ENCODE measurements at regions not wholly inside any gene's neighbourhood (a gene's known extent, or its start where the extent isn't known, plus 50 kb on each side); places are given as distances from the start of the nearest gene placed in this dataset.
"Not testable (repeated sequence)": the region's sequence is repeated elsewhere in the genome, so short reads cannot be mapped to it uniquely, and the experiment has no call there.

DNA sequence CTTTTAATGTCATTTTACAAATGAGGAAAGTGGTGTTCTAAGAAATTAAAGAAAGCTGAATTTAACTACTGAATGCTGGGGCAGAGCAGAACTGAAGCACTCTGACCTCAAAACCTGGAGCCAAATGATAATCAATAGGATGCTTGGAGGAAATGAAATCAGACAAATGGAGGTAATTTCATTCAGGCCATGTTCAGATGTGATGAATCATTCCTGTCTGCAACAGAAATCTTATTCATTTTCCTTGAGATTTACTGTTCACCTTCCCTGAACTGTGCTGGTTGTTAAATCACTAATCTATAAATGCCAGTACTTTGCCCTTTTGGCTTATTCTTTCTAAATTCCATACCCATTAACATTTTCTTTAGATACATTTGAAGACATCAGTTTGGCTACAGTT, 85.6 kb upstream of the SNX7 start:
- no peak for FAIRE-seq
- DNase-seq (ENCODE audit: low spot score): no peak

DNA sequence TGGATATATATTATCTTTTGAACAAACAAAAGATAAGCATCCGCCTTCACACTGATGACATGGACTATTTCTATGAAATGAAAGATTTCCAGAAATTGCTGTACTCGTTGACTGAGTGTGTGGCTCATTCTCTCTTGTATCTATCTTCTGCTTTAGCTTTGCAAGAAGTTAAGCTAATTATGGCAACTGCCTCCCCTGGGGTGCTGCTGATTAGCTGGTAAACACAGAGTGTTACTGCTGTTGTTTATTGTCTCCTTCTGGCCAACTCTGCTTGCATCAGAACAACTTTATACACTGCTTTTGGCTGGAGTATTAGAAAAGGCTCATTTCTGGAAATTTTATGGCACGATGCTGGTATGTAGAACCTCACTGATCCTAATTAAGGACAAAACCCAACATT, 95.6 kb upstream of the SNX7 start:
- no peak for DNase-seq (ENCODE audit: low spot score)
- no peak for FAIRE-seq

DNA sequence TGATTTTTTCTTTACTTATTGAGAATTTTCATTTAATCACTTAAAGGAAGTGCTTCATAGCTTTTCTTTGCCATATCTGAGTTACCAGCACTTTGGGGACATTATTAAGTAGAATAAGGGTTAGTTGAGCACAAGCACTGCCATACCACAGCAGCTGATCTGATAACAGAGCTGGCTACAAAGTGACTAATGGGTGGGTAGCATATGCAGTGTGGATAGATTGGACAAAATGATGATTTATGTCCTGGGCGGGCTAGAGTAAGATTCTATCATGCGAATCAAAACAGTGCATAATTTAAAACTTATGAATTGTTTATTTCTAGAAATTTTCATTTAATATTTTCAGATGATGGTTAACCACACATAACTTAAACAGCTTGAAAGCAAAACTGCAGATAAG, 102.2 kb upstream of the SNX7 start:
- DNase-seq (ENCODE audit: low spot score): no peak
- FAIRE-seq: no peak

DNA sequence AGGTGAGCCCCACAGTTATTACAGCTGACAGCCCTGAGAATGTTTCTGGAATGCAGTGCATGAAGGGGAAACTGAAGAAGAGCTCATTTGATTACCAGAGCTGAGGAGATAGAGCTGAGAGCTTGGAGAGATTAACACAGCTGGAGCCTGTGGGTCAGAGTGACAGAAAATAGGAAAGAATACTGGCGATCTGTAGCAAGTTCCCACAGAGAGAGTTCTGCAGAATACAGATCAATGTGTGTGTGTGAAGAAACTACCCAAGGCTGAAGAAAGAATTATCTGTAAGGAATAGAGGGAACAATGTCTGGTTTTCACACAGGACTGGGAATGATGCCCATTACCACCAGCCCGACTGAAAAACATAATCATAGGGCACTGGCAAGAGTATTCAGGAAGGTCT, 103.6 kb upstream of the SNX7 start:
- DNase-seq (ENCODE audit: low spot score) (no peak), FAIRE-seq (no peak)

DNA sequence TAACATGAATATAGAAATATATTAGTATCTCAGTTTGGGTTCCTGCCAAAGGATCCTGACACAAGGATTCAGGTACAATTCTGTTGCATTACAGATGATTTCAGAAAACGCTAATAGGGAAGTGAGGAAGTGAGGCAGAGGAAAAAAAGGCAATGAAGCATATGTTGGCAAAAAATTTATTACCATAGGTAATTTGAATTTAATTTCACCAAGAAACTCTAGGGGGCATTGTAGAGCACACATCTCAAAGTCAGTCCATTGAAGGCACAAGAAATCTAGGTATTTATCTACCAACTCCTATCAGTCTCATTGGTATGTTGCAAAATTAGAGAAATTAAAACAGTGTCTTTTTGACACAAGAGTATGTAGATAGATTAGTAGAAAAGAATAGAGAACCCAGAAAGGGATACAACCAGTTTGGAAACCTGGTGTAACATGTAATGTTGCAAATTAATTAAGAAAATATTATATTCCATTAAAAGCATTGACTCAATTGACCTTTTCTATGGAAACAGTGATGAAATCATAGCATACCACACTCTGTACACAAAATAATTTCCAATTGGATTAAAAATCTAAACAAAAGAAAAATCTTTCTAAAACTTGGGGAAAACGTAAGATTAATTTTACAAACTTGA, 104.9 kb upstream of the SNX7 start:
- peak; percentile 65 for FAIRE-seq
- DNase-seq (ENCODE audit: low spot score): peak; percentile 46

DNA sequence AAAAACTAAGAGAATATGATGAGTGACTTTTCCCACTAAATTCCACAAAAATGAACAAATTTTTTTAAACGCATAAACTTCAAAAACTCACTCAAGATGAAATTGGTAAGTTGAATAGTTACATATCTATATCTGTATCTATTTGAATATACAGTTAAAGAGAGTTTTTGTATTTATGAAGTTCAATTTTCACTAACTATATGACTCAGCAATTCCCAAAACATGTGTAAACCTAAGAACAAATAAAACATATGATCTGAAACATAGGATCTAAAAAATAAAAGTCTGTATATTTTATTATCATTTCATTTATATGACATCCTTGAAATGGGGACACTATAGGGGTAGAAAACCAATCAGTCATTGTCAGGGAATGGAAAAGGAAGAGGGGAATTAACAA, 105.7 kb upstream of the SNX7 start:
- peak; percentile 4 for FAIRE-seq
- DNase-seq (ENCODE audit: low spot score): no peak

DNA sequence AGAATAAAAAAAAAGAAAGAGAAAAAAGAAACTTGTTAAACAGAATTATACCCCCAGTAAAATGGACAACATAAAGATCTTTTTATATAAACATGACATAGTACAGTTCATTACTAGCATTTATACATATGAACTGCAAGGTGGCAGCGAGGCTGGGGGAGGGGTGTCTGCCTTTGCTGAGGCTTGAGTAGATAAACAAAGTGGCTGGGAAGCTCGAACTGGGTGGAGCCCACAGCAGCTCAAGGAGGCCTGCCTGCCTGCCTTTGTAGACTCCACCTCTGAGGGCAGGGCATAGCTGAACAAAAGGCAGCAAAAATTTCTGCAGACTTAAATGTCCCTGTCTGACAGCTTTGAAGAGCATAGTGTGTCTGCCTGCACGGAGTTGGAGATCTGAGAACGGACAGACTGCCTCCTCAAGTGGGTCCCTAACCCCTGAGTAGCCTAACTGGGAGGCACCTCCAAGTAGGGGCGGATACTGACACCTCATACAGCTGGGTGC, 108.9 kb upstream of the SNX7 start:
- not testable (repeated sequence) for DNase-seq (ENCODE audit: low spot score); FAIRE-seq

DNA sequence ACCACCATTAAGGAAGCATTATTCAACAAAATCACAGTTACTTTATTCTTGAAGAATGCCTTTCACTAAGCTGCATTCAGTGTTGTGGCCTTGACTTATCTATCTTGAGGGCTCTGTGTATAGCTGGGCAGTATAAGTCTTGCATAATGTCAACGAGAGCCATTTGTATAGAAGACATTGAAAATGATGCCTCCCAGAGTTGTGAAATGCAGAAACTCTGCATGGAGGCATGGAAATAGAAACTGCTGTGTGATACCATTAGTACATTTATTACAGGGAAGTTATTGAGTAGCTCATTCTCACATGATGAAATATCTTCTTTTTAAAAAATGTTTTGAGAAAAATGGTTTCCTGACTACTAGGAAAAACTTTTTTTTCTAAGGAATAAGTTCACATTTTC, 111.4 kb upstream of the SNX7 start:
- no peak for DNase-seq (ENCODE audit: low spot score)
- no peak for FAIRE-seq

DNA sequence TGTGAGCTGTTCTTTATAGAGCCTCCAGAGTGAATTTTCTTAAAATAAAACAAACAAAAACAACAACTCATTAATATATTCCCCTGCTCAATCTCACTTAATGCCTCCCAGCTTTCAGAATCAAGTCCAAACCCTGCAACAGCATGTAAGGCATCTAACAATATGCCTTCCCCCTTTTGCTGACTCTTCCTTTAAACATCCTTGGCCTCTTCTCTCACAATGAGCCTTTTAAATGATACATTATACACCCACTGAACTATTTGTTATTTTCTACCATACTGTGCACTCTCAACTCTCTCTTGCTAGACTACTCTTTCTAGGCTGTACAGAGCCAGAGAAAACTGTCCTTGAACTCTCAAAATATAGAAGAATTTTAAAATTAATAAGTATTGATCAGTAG, 115.2 kb upstream of the SNX7 start:
- DNase-seq (ENCODE audit: low spot score) (no peak), FAIRE-seq (no peak)

DNA sequence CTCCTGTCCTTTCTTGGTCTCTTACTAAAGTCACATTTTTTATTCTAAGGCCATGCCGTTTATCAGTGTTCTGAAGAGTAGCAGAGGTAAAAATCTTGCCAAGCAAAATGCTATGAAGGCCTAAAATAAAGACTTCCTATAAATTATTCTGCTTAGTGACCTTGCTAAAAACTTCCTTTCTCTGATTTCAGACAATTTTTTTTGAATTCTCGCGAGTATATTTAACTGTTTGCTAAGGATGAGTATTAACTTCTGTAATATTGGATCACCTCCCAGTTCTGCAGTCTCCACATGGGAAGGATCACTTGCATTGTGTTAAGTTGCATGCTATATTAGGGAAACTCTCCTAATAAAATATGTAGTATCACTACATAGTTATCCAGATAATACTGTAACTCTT, 123.4 kb upstream of the SNX7 start:
- DNase-seq (ENCODE audit: low spot score): no peak
- no peak for FAIRE-seq

DNA sequence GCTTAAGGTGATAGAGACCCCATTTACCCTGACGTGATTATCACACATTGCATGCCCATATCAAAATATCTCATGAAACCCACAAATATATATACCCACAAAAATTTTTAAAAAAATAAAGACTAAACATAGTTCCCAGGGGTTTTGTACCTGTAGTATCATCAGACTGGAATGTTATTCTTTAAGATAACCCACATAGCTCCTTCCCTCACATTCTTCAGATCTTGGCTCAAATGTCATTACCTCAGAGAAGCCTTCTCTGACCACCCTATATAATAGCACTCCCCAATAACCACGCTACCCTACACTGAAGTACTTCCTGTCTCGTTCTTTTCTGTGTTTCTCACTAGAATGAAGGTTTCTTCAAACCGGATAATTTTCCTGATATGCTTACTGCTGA, 138.3 kb upstream of the SNX7 start:
- DNase-seq (ENCODE audit: low spot score) (peak; percentile 34), FAIRE-seq (no peak)

DNA sequence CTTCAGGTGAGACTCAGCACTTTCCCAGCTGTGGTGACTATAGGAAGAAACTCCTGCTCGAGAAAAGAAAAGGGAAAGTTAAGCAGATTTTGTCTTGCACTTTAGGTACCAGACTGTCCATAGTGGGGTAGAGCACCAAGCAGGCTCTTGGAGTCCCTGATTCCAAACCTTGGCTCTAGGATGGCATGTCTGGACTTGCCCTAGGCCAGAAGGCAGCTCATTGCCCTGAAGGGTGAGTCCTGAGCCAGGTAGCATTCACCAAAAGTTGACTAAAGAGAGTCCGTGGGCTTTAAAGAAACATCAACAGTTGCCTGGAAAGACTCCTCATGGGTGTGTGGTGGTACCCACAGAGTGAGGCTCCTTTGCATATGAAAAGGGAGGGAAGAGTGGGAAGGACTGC, 145.2 kb upstream of the SNX7 start:
- FAIRE-seq: no peak
- no peak for DNase-seq (ENCODE audit: low spot score)

DNA sequence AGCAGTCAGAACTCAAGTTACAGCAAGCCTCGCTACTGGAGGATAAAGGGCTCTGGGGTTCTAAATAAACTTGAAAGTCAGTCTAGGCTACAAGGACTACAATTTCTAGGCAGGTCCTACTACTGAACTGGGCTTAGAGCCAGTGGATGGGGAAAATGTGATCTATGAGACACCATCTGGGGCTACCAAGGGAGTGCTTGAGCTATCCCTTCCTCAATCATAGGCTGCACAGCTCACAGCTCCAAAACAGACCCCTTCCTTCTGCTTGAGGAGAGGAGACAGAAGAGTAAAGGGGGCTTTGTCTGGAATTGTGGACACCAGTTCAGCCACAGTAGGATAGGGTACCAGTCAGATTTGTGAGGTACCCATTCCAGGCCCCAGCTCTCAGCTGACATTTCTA, 145.8 kb upstream of the SNX7 start:
- no peak for FAIRE-seq

DNA sequence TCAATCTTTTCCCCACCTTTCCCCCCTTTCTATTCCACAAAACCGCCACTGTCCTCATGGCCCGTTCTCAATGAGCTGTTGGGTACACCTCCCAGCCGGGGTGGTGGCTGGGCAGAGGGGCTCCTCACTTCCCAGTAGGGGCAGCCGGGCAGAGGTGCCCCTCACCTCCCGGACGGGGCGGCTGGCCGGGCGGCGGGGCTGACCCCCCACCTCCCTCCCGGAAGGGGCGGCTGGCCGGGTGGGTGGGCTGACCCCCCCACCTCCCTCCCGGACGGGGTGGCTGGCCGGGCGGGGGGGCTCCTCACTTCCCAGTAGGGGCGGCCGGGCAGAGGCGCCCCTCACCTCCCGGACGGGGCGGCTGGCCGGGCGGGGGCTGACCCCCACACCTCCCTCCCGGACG, 149.3 kb upstream of the SNX7 start:
- FAIRE-seq; DNase-seq (ENCODE audit: low spot score): not testable (repeated sequence)

More for the DNA sequence above, 145.8 kb upstream of the SNX7 start:
- no peak for DNase-seq (ENCODE audit: low spot score)

DNA sequence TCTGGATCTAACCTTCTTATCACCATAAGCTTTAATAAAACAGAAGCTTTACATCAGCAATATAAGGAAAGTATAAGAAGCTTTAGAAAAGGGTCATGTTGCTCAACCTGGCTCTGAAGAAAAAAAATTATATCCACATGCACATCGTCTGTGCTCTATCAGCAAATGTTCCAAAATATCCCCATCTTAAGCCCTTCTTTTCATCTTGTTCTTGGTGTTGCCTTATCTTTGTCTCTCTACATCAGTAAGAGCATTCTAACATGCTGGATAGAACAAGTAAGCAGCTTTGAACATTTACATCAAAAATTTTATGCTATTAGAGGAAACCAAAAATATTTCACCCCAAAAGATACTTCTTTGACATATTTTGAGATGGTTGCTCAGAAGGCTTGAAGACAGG, 157.8 kb upstream of the SNX7 start:
- DNase-seq (ENCODE audit: low spot score) (no peak), FAIRE-seq (no peak)

DNA sequence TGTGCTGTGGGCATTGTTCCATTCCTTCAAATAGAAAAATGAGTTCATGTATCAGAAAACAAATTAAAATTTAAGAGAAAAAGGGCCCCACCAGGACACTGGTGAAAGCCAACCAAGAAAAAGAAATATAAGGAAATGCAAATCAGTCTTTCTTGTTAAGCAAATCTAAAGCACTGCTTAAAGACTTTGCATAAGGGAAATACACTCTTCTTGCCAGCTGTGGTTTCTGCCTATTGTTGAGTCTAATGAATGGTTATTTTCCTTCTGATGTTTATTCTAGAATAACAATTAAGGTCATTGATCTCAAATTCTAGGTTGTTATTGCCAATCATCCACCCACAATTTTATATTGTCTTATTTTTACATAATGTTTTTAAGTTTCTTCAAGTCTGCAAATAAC, 158.6 kb upstream of the SNX7 start:
- FAIRE-seq (no peak), DNase-seq (ENCODE audit: low spot score) (no peak)

DNA sequence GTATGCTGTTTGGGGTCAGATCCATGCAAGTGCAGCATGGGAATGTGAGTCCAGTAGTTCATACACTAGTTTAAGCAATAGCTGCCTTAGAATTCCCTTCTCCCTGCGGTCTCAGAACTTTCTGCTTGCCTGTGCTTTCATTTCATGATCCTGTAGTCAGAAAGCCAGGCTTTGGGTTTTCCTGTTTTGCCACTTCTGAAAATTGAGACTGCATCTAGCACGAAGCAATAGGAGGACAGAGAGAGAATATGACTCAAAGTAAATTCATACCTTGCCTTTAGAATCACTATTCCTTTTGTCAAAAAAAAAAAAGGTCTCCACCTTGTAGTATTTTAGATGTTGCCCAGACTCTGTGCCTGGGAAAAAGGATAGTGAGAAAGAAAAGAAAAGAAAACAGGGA, 161.2 kb upstream of the SNX7 start:
- FAIRE-seq (no peak), DNase-seq (ENCODE audit: low spot score) (no peak)

DNA sequence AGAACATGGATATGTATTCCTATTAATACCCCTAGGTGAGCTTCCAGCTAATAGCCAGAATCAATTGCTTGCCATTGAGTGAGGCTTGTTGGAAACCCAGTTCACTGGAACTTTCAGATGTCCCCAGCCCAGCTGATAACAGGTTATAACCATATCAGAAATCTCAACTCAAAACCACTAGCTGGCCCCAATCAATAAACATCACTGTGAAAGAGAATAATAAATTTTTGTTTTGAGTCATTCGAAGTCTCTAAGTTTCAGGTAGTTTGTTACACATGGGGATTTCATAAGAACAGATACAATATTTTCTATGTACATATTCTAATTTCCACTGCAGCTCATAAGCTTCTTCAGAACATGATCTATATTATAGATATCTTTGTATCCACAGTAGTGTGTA, 162.9 kb upstream of the SNX7 start:
- DNase-seq (ENCODE audit: low spot score) (no peak), FAIRE-seq (no peak)

DNA sequence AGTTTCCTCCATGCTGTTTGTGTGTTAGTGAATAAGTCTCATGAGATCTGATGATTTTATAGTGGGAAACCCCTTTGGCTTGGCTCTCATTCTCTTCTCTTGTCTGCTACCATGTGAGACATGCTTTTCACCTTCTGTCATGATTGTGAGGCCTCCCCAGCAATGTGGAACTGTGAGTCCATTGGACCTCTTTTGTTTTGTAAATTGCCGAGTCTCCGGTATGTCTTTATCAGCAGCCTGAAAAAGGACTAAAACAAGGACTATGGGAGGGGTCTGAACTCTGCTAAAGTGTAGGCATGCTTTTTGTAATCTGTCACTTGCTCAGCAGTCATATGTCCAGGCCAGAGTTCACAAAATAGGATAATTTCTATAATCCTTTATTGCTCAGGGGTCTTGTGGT, 164.0 kb upstream of the SNX7 start:
- no peak for DNase-seq (ENCODE audit: low spot score)
- FAIRE-seq: no peak

DNA sequence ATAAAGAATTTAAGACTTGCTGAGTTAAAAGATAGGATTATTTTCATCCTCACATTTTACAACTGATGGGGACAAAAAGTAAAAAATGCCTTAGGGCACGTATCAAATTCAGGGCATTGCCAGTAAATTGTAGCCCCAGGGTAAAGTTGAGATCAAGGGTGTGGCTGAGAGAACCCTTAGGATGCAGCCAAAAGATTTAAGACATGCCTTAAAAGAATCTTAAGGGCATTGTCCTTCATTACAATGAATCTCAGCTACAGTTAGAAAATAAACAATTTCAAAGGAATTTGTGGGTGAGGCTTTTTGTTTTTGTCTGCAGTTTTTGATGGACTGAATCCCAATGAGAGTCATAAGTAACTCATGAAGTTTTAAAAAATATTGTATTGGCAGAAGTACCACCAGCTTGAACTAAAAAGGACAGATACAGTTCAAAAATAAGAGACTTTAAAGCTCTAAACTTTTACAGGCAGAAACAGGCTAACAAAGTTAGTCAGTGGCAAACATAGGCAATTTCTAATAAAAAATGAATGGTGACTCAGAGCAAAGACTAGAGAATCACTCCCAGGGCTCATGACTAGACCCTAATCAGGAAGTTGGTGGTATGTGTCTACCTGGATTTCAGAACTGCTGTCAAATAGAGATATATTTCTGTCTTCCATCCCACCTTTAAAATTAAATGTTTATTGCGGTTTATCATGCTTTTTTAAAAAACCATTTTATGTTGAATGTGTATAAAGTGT, 165.1 kb upstream of the SNX7 start:
- FAIRE-seq: no peak
- DNase-seq (ENCODE audit: low spot score): no peak

DNA sequence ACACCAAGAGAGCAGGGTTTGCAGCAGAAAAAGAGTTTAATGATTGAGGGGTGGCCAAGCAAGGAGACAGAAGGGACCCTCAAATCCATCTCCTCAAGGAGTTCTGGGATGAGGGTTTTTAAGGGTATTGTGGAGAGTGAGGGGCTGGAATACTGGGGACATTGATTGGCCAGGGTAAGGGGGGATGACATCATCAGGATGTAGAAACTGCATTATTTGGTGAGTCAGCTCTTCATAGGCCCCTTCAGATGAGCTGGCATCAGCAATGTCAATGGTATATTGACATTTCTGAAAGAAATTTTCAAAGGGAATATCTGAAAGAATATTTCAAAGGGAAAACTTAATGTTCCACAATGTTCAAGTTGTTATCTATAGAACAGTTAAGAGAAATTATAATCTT, 168.1 kb upstream of the SNX7 start:
- no peak for DNase-seq (ENCODE audit: low spot score)
- FAIRE-seq: no peak

DNA sequence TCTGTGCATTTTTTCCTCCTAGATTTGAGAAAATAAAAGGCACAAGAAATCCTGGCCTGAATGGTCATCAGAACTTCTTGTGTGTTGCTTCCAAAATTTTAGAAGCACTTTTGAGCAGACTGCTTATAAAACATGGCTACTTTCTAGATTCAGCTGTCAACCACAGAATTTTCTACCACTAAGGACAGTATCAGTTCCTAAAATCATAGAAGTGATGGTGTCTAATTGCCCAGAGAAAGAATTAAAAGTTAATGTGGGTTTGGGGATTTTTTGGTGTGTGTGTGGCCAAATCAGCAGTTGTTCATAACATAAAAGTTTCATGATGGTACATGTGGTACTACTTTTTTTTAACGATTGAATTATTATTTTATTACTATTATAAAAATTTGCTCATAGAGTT, 171.4 kb upstream of the SNX7 start:
- DNase-seq (ENCODE audit: low spot score) (no peak), FAIRE-seq (no peak)

DNA sequence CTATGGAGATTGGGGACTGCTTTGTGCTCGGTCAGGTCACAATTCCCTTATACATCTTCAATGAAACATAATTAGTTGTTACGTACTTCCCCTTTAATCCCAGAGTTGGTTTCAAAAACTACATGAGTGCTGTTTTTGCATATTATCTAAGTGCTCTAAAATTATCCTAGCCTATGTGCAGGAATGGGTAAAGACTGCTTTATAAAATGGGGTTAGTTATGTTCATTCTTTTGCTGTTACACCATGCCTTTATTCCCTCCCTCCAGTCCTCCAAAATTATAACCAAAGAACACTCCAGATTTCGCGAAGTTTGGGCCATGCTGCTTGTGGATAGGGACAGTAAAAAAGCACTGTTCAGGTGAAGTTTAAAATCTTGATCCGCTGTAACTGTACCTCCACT, 173.9 kb upstream of the SNX7 start:
- DNase-seq (ENCODE audit: low spot score) (no peak), FAIRE-seq (no peak)
